ENCODE measurements at regions not wholly inside any gene's neighbourhood (a gene's known extent, or its start where the extent isn't known, plus 50 kb on each side); places are given as distances from the start of the nearest gene placed in this dataset.

DNA sequence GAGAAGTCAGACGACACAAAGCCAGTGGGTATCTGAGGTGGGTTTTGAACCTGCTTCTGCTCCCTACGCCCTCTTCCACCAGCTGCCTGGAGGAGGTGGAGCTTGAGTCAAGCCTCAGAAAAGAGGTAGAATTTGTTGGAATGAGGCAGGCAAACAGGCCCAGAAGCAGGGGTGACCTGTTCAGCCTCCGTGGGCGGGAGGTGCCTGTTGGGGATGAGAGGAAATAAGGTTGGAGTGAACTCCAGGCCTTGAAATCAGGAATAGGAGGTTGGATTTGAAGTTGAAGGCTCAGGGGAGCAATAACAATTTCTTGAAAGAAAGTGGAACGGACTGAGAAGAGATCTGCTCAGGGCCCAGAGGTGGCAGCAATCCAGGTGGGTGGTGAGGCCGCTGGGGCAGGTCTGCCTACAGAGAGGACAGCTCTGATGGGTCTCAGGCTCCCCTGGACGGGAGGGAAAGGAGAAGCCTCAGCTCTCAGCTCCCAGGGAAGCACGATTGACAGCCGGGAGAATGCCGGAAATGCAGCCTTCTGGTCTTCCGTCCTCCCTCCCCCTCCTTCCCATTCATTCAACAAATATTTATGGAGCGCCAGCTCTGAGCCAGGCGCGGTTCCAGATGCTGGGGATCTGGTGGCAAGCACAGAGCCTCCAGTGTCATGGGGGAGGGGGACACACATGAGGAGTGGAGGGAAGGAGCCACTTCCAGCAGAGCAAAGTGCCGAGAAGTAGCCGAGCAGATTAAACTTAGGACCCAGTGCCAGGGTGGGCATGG is 61.9 kb upstream of the CIBAR2 start:
- DNase-seq (ENCODE audit: low spot score) = peak; percentile 90

DNA sequence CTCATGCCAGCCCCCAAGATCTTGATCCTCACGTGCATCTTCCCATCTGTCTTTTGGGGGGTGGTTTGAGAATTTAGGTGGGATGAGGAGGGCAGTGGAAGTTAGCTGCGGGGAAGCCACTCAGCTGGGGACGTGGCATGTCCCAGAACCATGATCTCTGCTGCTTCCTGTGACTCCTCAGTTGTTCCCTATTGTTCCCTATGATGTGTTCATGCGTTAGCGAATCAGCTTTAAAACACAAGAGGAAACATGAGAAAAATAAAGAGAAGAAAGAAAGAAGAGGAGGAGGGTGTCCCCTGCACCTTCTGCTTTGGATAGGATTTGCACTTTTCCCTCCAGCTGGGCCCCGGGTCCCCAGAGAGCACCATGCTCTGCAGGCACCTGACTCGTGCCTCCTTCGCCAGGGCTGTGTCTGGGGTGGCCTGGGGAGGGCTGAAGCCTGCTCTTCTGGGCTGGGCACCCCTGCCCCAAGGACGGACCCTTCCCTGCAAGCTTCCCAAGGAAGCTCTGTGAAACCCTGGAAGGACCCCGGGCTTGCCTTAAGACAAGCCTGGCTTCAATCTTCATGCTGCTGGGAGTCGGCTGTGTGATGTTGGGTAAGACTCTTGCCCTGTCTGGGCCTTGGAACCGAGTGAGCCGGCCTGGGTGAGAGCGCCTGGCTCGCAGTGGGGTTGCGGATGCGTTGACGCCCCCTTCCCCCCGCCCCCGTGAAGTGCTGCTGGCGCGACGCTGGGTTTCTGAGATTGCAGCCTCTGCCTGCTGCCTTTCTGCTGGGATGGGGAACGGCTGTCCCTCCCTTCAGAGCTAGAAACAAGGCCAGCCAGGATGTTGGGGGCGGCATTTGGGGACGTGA is 62.8 kb upstream of the CIBAR2 start:
- DNase-seq (ENCODE audit: low spot score) = peak; percentile 45

DNA sequence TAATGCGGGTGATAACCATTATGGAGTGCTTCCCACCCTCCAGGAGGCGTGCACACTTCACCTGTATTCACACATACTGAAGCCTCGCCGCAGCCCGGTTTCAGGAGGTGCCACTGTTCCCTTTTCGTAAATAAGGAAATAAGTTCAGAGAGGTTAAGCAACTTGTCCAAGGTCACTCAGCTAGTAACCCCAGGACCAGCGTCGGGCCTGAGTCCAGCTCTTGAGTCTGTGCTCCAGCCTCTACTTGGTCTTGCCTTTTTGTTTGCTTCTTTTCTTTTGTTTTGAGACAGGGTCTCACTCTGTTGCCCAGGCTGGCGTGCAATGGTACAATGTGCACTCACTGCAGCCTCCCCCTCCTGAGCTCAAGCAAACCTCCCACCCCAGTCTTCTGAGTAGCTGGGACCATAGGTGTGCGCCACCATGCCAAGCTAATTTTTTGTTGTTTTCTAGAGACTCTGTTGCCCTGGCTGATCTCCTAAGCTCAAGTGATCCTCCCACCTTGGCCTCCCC is 63.5 kb upstream of the CIBAR2 start:
- no peak for DNase-seq (ENCODE audit: low spot score)

DNA sequence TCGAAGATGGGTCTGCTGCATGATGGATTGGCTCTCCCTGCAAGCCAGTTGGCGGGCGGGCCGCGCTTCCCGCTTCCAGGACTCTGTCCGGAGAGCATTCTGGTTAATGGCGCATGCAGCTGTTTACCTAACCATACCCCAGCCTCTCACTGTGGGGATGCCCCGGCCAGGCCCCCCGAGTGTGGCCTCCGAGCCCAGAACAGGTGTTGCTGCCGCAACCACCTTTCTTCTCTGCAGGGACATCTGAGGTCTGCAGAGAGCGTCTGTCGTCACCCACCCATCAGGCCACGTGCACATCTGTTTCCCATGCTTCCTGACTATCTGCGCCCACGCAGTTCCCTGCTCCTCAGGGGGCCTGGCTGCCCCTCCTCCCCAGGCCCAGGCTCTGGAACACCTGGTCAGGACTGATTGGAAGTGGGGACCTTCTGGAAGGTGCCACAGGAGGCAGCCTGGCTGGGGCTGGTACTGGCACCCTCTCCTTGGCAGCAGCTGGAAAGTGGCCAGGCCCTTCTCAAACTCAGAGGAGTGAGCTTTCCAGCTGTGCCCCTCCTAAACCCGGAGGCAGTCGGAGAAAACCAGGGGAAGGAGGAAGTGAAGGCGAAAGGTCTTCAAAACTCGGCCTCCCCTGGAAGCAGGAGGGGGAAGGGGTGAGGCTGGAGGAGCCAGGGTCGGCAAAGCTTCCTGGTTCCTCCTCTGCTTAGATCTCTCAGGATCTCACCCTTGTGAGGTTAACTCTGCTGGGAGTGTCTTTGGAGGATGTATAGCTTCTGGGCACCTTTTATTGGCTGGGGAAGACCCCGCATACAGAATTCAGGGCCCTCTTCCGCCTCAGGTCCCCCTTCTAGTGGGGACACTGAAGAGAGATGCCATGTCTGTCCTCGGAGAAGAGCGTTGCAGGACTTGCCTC is 64.5 kb upstream of the CIBAR2 start:
- no peak for DNase-seq (ENCODE audit: low spot score)

DNA sequence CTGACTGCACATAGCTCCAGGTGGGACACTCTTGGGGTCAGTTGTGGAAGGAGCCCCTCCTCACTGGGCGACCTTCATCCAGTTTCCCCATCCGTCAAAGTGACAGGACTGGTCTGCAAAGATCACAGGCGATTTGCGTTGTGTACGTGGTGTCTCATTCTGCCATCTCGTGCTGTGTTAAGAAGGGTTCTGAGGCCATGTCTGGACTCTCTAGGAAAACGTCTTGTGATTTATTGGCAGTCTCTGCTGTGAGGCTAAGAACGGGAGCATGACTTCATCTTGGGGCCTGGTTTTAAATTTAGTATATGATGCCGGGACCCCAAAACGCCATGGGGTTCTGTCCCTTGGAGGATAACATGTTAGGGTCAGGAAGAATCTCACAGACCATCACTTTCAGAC is 65.2 kb upstream of the CIBAR2 start:
- DNase-seq (ENCODE audit: low spot score) = no peak

DNA sequence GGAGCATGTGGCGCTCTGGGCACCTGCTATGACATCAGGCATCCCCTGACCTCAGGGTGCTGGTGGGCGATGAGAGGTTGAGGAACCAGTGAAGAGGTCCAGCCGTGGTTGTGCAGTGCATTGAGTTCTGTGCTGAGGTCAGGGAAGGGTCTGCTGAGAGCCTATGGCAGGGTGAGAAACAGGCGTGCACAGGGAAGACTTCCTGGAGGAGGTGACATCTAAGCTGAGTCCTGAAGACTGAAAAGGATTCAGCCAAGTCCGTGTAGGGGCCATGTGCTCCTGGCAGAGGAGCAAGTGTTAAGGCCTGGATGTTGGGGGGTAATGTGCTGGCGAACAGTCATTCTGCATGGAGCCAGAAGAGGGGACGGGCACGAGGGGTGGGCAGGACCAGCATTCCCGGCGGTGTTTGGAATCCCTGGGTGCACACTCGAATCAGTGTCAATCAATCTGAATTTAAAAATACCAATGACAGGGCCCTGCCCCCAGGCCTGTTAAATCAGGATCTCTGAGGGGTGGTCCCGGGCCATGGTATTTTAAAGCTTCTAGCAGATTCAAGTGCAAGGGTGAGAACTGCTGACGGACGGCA is 65.8 kb upstream of the CIBAR2 start:
- DNase-seq (ENCODE audit: low spot score) = no peak

DNA sequence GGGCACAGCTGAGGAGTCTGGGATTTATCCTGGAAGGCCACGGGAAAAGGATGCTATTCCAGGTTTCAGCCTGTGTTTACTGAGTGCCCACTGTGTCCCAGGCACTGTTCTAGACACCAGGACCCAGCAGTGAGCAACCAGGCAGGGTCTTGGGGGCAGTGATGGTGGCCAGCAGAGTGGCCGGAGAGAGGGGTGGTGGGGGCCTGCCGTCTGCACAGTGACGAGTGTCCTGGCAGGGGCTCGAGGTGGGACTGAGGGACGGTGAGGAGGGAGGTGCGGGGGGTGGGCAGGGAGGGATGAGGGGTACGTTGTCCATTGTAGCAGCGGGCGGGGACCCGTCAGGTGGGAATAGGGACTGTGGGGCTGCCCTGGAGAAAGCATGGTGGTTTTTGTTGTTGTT is 66.3 kb upstream of the CIBAR2 start:
- DNase-seq (ENCODE audit: low spot score) = no peak

DNA sequence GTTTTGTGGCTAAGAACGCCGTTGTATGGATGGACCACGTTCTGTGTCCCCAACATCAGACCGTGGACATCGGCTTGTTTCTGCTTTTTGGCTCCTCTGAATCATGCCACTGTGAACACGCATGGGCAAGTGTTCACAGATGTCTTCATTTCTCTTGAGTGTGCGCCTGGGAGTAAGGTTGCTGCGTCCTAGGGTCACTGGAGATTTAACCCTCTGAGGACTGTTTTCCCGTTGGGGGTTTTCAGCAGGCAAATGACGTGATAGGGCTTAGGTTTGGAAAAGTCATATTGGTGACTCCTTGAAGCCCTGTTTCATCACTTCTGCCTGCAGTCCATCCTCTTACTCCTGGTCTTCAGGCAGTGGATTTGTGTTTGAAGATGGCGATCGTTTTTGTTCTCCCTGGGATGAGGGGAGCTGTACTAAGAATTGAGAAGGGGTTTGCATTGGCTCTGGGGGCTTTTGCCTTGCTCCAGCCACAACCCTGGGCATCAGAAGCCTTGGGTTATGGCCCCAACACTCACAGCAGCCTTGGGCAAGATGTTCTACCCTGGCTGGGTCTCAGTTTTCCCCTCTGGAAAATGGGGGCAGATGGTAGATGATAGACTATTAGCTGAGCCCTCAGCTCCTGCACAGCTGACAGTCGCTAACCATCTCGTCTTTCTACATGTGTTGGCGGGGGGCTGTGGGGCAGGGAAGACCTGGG is 67.2 kb upstream of the CIBAR2 start:
- DNase-seq (ENCODE audit: low spot score) = no peak

DNA sequence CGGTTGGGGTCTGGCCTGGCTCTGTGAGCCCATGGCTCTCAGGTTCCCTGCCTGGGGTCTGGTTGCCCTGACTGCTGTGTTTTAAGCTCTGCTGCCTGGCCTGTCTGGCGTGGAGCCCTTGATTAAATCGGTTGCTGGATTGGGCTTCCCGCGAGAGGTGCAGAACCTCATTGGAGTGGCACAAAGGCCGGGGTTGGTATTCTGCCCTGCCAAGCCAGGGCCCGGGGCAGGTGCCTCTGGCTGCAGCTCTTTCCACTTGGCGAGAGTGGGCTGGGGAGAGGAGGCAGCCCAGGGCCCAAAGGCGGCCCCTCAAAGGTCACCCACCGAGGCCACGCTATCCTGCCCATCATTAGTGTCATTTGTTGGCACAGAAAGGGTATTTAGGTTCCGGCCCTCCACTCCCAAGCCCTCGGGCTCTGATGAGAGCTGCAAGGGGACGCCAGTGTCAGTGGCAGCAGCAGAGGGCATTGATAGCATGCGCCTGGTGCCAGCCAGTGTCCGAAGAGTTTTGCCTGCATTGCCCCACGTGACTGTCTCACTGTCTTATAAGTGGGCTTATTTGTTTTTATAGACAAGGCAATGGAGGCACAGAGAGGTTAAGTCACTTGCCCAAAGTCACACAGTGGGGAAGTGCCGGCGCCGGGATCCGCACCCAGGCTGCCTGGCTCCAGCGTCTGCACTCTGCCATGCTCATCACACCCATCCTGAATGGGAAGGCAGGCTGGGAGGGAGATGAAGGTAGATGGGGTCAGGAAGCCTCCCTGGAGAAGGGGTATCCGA is 68.0 kb upstream of the CIBAR2 start:
- no peak for DNase-seq (ENCODE audit: low spot score)

DNA sequence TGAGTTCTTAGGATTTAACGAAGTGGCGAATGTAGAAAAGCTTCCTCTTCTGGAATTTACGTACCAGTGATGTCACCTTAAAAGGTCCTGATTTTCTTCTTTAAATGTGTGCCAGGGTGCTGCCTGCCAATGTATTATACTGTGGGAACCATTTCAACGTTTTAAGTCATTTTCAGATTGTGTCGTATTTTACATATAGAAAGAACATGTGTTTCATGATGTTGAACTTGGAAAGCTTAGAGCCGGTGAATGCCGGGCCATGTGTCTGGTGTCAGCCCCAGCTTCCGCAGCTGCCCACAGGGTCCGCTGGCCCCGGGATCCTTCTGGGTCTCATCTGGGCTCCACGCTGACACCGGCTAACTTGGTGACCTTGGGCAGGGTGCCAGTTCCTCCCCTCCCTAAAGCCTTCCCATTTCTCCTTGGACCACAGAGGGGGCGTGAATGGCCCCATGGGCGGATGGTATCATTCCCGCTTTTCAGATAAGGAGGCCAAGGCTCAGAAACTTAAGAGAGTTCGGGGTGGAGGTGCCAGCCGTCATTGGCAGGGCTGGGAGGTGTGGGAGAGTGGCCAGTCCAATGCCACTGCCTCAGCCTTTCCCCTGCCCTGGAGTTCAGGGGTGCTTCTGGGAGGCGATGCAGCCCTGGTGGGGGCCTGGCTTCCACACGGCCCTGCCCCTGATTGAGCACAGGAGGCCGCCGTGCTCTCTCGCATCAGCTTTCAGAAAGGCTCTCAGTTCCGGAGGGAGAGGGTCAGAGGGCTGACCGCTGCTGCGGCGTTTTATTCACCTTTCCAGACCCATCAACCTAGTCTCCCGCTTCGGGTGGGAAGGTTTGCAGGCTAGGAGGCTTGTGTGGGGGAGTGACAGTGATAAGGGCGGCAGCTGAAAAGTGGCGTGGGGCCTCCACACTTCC is 68.8 kb upstream of the CIBAR2 start:
- DNase-seq (ENCODE audit: low spot score) = no peak

DNA sequence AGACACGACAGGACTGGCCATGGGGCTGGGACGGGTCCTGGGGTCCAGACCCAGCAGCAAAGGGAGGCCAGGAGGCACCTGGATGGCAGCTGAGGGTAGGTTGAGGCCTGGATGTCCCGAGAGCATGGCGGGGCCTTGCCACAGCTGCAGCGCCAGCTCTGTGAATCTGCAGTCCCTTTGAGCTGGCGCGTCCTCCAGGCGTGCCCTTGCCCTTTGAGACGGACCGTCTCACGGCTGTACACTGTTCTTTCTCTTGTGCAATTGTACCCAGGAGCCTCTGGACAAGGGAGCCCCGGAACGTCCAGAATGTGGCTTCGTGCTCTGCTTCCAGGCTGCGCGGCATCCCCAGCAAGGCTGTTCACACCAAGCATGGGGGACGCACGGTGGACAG is 69.5 kb upstream of the CIBAR2 start:
- no peak for DNase-seq (ENCODE audit: low spot score)

DNA sequence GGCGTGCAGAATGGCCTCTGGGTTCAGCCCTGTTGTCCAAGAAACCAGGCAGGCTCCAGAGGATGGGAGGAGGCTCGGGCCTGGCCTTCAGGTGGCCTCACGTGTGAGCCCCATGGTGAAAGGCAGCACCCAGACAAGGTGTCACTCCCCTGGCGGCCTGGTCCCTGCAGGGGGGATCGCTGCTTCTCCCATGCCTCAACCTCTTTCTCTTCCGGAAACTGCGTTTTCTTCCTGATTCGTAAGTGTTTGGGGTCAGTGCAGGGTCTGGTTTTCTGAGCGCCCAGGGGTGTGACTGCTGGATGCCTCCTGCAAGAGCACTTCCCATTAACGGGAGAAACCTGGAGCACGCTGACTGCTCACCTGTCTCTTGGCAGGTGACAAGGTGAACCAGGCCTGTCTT is 70.0 kb upstream of the CIBAR2 start:
- DNase-seq (ENCODE audit: low spot score) = no peak

DNA sequence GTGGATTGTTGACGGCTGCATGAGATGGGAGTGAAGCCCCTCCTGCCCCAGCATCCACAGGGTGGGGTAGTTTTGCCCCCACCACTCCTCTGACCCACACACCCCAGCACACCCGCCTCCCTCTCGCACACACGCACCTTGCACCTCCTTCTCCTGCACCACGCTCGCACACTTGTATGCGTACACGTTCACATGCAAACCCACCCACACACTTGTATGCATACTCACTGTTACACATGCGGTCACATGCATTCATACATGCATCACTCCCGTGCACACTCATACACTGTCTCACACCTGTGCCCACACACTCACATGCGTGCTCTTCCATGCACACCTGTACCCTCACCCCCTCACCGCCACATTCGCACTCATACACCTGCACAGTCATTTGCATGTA is 70.5 kb upstream of the CIBAR2 start:
- DNase-seq (ENCODE audit: low spot score) = no peak

DNA sequence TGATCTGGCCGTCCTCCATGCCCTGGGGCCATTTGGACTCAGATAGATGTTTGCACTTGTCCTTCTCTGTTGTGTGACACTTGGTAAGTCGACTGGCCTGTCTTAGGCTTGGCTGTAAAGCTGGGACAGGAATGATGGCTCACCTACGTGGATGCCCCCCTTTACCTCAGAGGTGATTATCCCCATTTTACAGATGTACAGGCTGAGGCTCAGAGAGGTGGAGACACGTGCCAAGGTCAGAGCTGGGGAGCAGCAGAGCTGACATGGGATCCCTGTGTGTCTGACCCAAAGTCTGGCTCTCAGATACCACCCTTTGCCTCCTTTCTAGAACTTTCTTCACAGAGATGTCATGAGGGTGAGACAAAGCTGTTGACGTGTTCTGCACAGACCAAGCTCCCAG is 71.3 kb upstream of the CIBAR2 start:
- no peak for DNase-seq (ENCODE audit: low spot score)

DNA sequence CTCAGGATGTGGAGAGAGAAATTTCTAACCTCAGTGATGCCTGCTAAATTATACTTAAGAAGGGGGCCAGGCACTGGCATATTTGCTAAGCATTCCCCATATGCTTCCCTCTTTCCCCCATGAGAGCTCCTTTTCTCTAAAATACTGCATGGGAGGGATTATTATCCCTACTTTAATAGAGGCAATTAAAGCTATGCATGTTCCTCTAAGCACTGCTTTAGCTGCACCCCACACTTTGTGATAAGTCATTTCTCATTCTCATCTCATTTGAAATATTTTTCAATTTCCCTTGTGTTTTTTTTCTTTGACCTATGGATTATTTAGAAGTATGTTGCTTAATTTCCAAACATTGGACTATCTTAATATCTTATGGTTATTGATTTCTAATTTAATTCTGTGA is 72.1 kb upstream of the CIBAR2 start:
- DNase-seq (ENCODE audit: low spot score) = no peak

DNA sequence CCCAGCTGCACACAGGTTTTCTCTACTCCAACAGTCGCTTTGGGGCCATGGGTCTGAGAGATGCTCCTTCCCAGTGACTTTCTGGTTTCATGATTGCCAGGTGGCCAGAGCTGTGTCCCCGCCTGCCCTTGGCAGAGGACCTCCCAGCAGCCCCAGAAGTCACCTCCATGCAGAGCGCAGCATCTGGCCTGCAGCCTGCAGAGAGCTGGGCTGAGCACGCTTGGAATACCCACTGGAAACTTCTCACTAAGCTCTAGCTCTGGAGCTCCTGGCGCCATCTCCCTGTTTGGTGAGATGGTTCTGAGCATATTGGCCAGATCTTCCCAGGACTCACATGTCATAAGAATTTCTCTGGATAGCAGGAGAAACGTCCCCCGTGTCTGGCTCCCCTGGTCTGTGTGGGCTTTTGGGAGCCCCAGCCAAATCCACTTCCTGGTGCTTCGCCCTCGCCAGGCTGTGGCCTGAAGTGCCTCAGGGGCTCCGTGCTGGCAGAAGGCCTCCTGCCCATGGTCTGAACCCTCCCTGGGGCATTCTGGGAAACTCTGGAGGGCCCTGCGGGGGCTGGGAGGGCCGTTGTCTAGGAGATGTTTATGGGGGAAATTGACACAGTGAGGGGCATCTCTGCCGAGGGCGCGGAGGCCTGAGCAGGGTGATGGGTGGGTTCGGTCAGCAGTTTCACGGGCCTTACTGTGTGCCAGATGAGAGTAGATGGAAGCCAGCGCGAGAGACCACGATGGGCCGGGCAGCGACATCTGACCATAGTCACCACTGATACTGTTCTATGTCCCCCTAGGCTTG is 73.2 kb upstream of the CIBAR2 start:
- DNase-seq (ENCODE audit: low spot score) = no peak

DNA sequence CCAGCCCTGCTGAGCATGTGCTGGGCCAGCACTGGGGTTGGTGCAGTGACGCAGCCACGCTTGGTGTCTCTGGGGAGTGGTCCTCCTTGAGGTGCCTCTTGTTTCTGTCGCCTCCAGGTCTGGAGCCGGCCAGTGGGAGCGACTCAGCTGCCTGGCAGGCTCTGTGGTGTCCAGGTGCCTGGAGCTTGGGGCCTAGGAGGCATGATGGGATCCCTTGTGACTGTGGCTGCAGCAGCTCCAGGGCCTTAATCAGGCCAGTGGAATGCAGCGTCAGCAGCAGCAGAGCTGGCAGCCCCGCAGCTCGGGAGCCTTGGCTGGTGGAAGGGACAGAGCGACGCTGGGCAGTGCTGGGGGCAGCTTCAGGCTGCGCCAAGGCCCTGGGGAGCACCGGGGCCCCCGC is 74.7 kb upstream of the CIBAR2 start:
- DNase-seq (ENCODE audit: low spot score) = peak; percentile 89

DNA sequence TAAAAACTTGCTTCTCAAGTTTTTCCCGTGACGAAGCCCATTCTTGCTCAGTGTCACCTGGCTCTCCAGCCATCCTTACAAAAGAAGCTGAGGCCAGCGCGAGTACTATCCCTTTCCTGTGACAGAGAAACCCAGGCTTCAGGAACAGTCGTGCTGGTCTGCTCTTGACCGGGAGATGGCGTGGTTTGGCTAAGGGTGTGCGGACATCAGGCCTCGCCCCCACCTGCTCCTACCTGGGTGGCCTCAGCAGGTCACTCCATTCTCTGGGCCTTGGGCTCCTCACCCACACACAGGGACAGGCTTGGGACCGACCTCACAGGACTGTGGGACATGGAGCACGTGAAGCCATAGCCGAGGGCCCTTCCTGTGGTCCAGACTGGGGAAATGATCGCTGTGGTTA is 75.2 kb upstream of the CIBAR2 start:
- no peak for DNase-seq (ENCODE audit: low spot score)

DNA sequence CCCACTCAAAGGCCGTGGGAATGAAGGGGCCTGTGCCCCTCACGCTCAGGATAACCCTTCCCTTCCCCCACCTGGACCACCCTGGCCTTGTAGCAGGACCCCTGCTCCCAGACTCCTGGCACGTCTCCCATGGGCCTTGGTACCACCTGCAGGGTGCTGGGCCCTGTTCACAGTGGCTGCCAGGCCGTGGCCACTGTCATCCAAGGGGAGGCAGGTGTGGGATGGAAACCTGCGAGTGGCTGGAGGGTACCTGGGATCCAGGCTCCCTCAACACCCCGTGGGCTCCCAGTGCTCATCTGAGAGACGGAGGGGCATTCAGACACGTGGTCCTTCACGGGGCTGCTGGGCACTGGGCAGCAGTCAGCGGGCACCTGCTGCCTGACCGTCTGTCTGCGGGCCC is 75.6 kb upstream of the CIBAR2 start:
- no peak for DNase-seq (ENCODE audit: low spot score)
